ENCODE measurements at regions not wholly inside any gene's neighbourhood (a gene's known extent, or its start where the extent isn't known, plus 50 kb on each side); places are given as distances from the start of the nearest gene placed in this dataset.
A peak's percentile ranks its signal among the peaks of the same experiment; 100 is the strongest.

GRCh38 chr3:31311559-31311958 is 221.2 kb upstream of the STT3B start (continued):
- no peak for TF ChIP-seq ZNF468 (CRISPR knock-in tag; IDR thresholded peaks at IDR 0.05)
- no peak for TF ChIP-seq ZNF335 (CRISPR knock-in tag; IDR thresholded peaks at IDR 0.05)
- TF ChIP-seq NFE2L2 (IDR thresholded peaks at IDR 0.05; ENCODE audit: low read length) = no peak
- TF ChIP-seq ZNF30 (CRISPR knock-in tag; IDR thresholded peaks at IDR 0.05) = no peak
- TF ChIP-seq CAMTA2 (CRISPR knock-in tag; IDR thresholded peaks at IDR 0.05; ENCODE audit: borderline replicate concordance) = no peak
- TF ChIP-seq PRDM4 (CRISPR knock-in tag; IDR thresholded peaks at IDR 0.05; ENCODE audit: borderline replicate concordance) = no peak
- TF ChIP-seq MEF2D (CRISPR knock-in tag; IDR thresholded peaks at IDR 0.05) = no peak
- TF ChIP-seq IKZF4 (CRISPR knock-in tag; IDR thresholded peaks at IDR 0.05; ENCODE audit: borderline replicate concordance, low read depth, not compliant biosample characterization) = no peak
- no peak for TF ChIP-seq MYPOP (CRISPR knock-in tag; IDR thresholded peaks at IDR 0.05)
- no peak for TF ChIP-seq ZNF331 (CRISPR knock-in tag; IDR thresholded peaks at IDR 0.05)

DNA sequence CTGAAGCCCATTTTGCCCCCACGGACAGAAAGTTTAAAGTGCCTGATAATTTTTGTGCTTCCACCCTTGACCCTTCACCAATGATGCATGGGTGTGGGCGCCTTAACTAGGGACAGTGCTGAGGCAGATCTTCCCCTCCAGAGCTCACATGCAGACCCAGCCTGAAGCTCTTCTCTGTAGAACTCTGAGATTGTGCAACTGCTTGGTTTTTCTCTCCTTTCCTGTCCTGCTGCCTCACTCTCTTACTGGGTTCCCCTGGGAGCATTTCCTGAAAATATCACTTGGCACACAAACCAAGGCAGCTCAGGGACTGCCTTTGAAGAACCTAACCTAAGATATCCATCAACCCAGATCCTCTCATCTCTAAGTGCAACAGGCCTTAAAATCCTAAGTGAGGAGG is 220.3 kb upstream of the STT3B start:
- no peak for TF ChIP-seq KLF13 (CRISPR knock-in tag; IDR thresholded peaks at IDR 0.05)
- TF ChIP-seq ATF7-NPFF (CRISPR knock-in tag; IDR thresholded peaks at IDR 0.05; ENCODE audit: low read depth) = no peak
- peak; percentile 51 for TF ChIP-seq CEBPB (IDR thresholded peaks at IDR 0.05; ENCODE audit: borderline replicate concordance, low read depth, low read length)
- peak; percentile 42; the same call in 1 of the 2 replicates for TF ChIP-seq CEBPG (CRISPR knock-in tag; IDR thresholded peaks at IDR 0.05)
- Histone ChIP-seq H3K4me1 (ENCODE audit: insufficient read depth, low read length) (peaks cover 7% of the 10 kb centered on the region; the same call in 1 of the 2 replicates), H3K9ac (ENCODE audit: insufficient read depth, low read depth, low read length) (no peak overlapping the region), H2AFZ (ENCODE audit: low read length) (no peak overlapping the region), H3K36me3 (replicated peaks in 1 of 2; ENCODE audit: control insufficient read depth in 1 of 2, insufficient read depth in 2 of 2, low read length in 2 of 2) (no peaks in the 10 kb centered on the region), H3K27me3 (ENCODE audit: control insufficient read depth in 1 of 2, insufficient read depth in 2 of 2, low read length in 2 of 2) (no peaks in the 10 kb centered on the region; a peak in 1 of 5 replicates), H3K27ac (ENCODE audit: extremely low read length, insufficient read depth, low read length) (no peak overlapping the region), H3K79me2 (ENCODE audit: insufficient read depth, low read length) (no peaks in the 10 kb centered on the region), H4K20me1 (ENCODE audit: insufficient read depth, low read length) (no peaks in the 10 kb centered on the region), H3K9me3 (ENCODE audit: low read length) (peaks cover 21% of the 10 kb centered on the region; the same call in 1 of the 2 replicates), H3K4me2 (ENCODE audit: low read depth, low read length) (no peak overlapping the region), H3K4me3 (replicated peaks in 1 of 3; ENCODE audit: insufficient read depth in 1 of 3, low read depth in 2 of 3, low read length in 3 of 3) (no peak overlapping the region)
- BruUV-seq (replicated peaks) = no TSS peak
- 20% methylated on average over 1 of the region's 2 CpGs for WGBS (ENCODE audit: low lambda C conversion rate)
- CTCF ChIA-PET (ENCODE audit: low intra/inter-chr PET ratio, low total read pairs) = no interaction called here
- POLR2A ChIA-PET = no interaction called here
- in situ Hi-C loops (cut with HindIII; ENCODE audit: extremely low pct_ligation_motif_present, low pct_unique_long_range_greater_than_20kb) = no loop called here
- DNase-seq (ENCODE audit: low spot score) = no peak
- no peak for FAIRE-seq
- ATAC-seq = no peak
- intact Hi-C loops (cut with micrococcal nuclease; ENCODE audit: unreplicated experiment) = no loop called here

Measured in HepG2 (cell line).